ENCODE measurements at regions not wholly inside any gene's neighbourhood (a gene's known extent, or its start where the extent isn't known, plus 50 kb on each side); places are given as distances from the start of the nearest gene placed in this dataset.

DNA sequence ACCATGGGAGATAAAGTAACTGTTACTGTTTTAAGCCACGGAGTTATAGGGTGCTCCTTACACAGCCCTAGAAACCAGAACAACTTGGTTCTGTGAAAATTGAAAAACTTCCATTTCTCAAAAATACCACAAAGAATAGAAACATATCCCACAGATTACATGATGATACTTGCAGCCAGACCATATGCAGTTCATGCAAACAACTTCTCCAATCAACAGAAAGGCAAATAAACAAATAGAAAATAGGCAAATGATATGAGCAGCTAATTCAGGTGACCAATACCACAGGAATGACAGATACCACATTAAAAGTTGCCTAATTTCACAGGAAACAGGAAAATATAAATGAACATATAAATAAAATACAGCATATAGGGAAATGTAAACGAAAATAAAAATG, 297.5 kb downstream of the HTR7 start:
- 58 to 68% (median 63%) methylated on average over 2 of the region's 2 CpGs for WGBS, 5 donors

DNA sequence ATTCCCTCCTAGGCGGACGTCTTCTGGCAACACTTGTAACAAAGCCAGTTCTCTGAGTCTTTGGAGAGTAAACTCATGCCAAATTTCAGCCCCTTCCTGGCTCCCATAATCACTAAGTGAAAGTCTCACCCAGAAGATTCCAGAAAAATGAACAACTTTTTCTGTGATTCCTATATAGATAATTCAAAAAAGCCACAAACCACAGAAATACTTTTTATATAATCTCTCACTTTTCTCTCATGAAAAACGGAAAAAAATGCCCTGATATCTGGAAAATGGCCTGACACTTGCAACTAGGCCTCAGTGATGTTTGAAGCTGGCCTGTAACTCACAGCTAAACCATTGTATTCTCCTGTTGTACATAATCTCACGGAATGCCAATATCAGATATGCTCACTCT, 296.2 kb downstream of the HTR7 start:
- Histone ChIP-seq H3K9me3 (peaks cover 0 to 6% (median 2%) of the 10 kb centered on the region in 4 donors), H3K27me3 (no peaks in the 10 kb centered on the region), H3K4me1 (no peaks in the 10 kb centered on the region), H3K36me3 (no peaks in the 10 kb centered on the region), H3K4me3 (no peak overlapping the region), H3K27ac (no peak overlapping the region)
- WGBS, 5 donors = 35 to 74% (median 54%) methylated on average over 4 of the region's 4 CpGs
- intact Hi-C loops (cut with DNase I; ENCODE audit: low total_unique reads) = no loop called here
- TF ChIP-seq POLR2AphosphoS5 (IDR thresholded peaks at IDR 0.05) (no peak), EP300 (IDR thresholded peaks at IDR 0.05) (no peak)
- no peak for DNase-seq

More for the DNA sequence above, 297.5 kb downstream of the HTR7 start:
- no peak overlapping the region for H3K4me3 ChIP-seq
- H3K4me1 ChIP-seq = no peaks in the 10 kb centered on the region
- DNase-seq = no peak
- intact Hi-C loops (cut with DNase I; ENCODE audit: low total_unique reads) = no loop called here
- no peak overlapping the region for H3K27ac ChIP-seq
- TF ChIP-seq CTCF (IDR thresholded peaks at IDR 0.05) = no peak
- no peak for TF ChIP-seq EP300 (IDR thresholded peaks at IDR 0.05)
- no peak for TF ChIP-seq POLR2A (IDR thresholded peaks at IDR 0.05)
- no peaks in the 10 kb centered on the region for H3K27me3 ChIP-seq
- H3K36me3 ChIP-seq = no peaks in the 10 kb centered on the region
- H3K9me3 ChIP-seq = peaks cover 0 to 6% (median 2%) of the 10 kb centered on the region in 4 donors

GRCh38 chr10:90571481-90572258, 286.2 kb downstream of the HTR7 start:
- no peaks in the 10 kb centered on the region for H3K36me3 ChIP-seq
- H3K27me3 ChIP-seq = no peaks in the 10 kb centered on the region
- 58 to 73% (median 70%) methylated on average over 8 of the region's 8 CpGs for WGBS, 5 donors
- TF ChIP-seq POLR2A (IDR thresholded peaks at IDR 0.05) (no peak), CTCF (IDR thresholded peaks at IDR 0.05) (no peak), EP300 (IDR thresholded peaks at IDR 0.05) (no peak), POLR2AphosphoS5 (IDR thresholded peaks at IDR 0.05) (no peak)
- no peaks in the 10 kb centered on the region for H3K4me1 ChIP-seq
- peak in 1 of 2 donors; percentile 44 for DNase-seq
- H3K9me3 ChIP-seq = peaks cover 0 to 8% (median 3%) of the 10 kb centered on the region in 4 donors
- no peak overlapping the region for H3K27ac ChIP-seq
- H3K4me3 ChIP-seq = no peak overlapping the region
- intact Hi-C loops (cut with DNase I; ENCODE audit: low total_unique reads) = no loop called here

- peaks cover 0 to 8% (median 0%) of the 10 kb centered on the region in 4 donors for H3K9me3 ChIP-seq
- H3K27ac ChIP-seq = no peak overlapping the region
- intact Hi-C loops (cut with DNase I; ENCODE audit: low total_unique reads) = no loop called here
- DNase-seq = peak in 1 of 2 donors; percentile 49
- no peak for TF ChIP-seq EP300 (IDR thresholded peaks at IDR 0.05)
- TF ChIP-seq POLR2A (IDR thresholded peaks at IDR 0.05) = no peak
- no peak for TF ChIP-seq POLR2AphosphoS5 (IDR thresholded peaks at IDR 0.05)
- TF ChIP-seq CTCF (IDR thresholded peaks at IDR 0.05) = no peak
- WGBS, 5 donors = 69 to 87% (median 79%) methylated on average over 3 of the region's 3 CpGs
- no peak overlapping the region for H3K4me3 ChIP-seq
- H3K4me1 ChIP-seq = no peaks in the 10 kb centered on the region
- no peaks in the 10 kb centered on the region for H3K27me3 ChIP-seq
- H3K36me3 ChIP-seq = no peaks in the 10 kb centered on the region
Measured at GRCh38 chr10:90575125-90575524, 282.7 kb downstream of the HTR7 start.

DNA sequence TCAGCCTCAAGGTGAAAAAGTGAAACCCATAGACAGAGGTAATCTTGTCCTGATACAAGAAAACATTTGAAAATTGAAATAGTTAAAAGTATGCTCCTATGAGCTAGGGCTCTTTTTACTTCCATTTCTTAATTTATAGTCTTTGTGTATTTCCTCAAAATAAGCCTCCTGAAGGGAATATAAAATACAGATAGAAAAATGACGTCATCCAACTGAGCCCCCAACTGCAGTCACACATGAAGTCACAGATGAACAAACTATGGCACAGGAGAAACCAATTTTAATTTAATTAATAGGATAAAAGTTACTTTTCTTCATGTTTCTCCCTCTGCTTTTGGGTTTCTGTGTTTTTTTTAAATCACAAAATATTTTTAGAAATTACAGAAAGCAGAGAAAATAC, 280.3 kb downstream of the HTR7 start:
- Histone ChIP-seq H3K4me1 (no peaks in the 10 kb centered on the region), H3K36me3 (no peaks in the 10 kb centered on the region), H3K27me3 (no peaks in the 10 kb centered on the region), H3K27ac (no peak overlapping the region), H3K4me3 (no peak overlapping the region), H3K9me3 (peaks cover 0 to 8% (median 0%) of the 10 kb centered on the region in 4 donors)
- no peak for DNase-seq
- WGBS, 5 donors = 11 to 61% (median 49%) methylated on average over 1 of the region's 1 CpG
- TF ChIP-seq POLR2AphosphoS5 (IDR thresholded peaks at IDR 0.05) = no peak
- no peak for TF ChIP-seq EP300 (IDR thresholded peaks at IDR 0.05)
- no peak for TF ChIP-seq CTCF (IDR thresholded peaks at IDR 0.05)
- no peak for TF ChIP-seq POLR2A (IDR thresholded peaks at IDR 0.05)
- intact Hi-C loops (cut with DNase I; ENCODE audit: low total_unique reads) = no loop called here
